Stimulated activated CD4-positive, alpha-beta T cell treated with anti-CD3 and anti-CD28 coated beads, TNF-alpha, amount 100 ng/mL, for 24 hours (primary cell): ENCODE measurements at regions not wholly inside any gene's neighbourhood (a gene's known extent, or its start where the extent isn't known, plus 50 kb on each side); places are given as distances from the start of the nearest gene placed in this dataset.
"Not testable (repeated sequence)": the region's sequence is repeated elsewhere in the genome, so short reads cannot be mapped to it uniquely, and the experiment has no call there.

ENCODE experiments used
- DNase-seq, 3 experiments: peaks; one replicate each; pipeline ENCODE4 v3.0.0-alpha.2; 2020; ENCODE audit warnings: low read depth in 3 of 3

- DNase-seq = not testable (repeated sequence)
Observed at GRCh38 chr2:84221102-84221501, 238.0 kb downstream of the SUCLG1 start.

- DNase-seq = no peak
Observed at GRCh38 chr2:84217456-84217855, 241.6 kb downstream of the SUCLG1 start.

GRCh38 chr2:84214455-84214854 lies 244.6 kb downstream of the SUCLG1 start:
- DNase-seq = no peak

- no peak for DNase-seq
Observed at GRCh38 chr2:84212611-84213314, 246.3 kb downstream of the SUCLG1 start.

- DNase-seq = no peak
Observed at GRCh38 chr2:84209941-84210340, 249.1 kb downstream of the SUCLG1 start.

GRCh38 chr2:84204995-84205394 lies 254.1 kb downstream of the SUCLG1 start:
- DNase-seq = no peak

- no peak for DNase-seq
Observed at GRCh38 chr2:84202166-84202565, 256.9 kb downstream of the SUCLG1 start.

GRCh38 chr2:84201158-84201557 lies 257.9 kb downstream of the SUCLG1 start:
- DNase-seq = no peak

GRCh38 chr2:84197901-84198300 lies 261.2 kb downstream of the SUCLG1 start:
- no peak for DNase-seq

- DNase-seq = no peak
Observed at GRCh38 chr2:84194949-84195644, 264.0 kb downstream of the SUCLG1 start.

GRCh38 chr2:84194181-84194580 lies 264.9 kb downstream of the SUCLG1 start:
- no peak for DNase-seq

- DNase-seq = no peak
Observed at GRCh38 chr2:84187258-84187657, 271.8 kb downstream of the SUCLG1 start.

GRCh38 chr2:84181927-84182326 lies 277.2 kb downstream of the SUCLG1 start:
- DNase-seq = no peak

GRCh38 chr2:84177733-84178132 lies 281.3 kb downstream of the SUCLG1 start:
- no peak for DNase-seq

GRCh38 chr2:84175970-84176369 lies 283.1 kb downstream of the SUCLG1 start:
- no peak for DNase-seq

GRCh38 chr2:84175340-84175739 lies 283.7 kb downstream of the SUCLG1 start:
- DNase-seq = no peak

- DNase-seq = no peak
Observed at GRCh38 chr2:84173041-84173440, 286.0 kb downstream of the SUCLG1 start.

GRCh38 chr2:84170979-84171378 lies 288.1 kb downstream of the SUCLG1 start:
- DNase-seq = no peak

GRCh38 chr2:84169871-84170270 lies 289.2 kb downstream of the SUCLG1 start:
- no peak for DNase-seq

- DNase-seq = not testable (repeated sequence)
Observed at GRCh38 chr2:84168552-84168951, 290.5 kb downstream of the SUCLG1 start.

- DNase-seq = no peak
Observed at GRCh38 chr2:84165256-84165655, 293.8 kb downstream of the SUCLG1 start.

GRCh38 chr2:84160453-84160852 lies 298.6 kb downstream of the SUCLG1 start:
- DNase-seq = no peak

GRCh38 chr2:84158605-84159004 lies 300.5 kb downstream of the SUCLG1 start:
- DNase-seq = no peak
